Neural crest cell (in vitro differentiated cells): ENCODE measurements at regions not wholly inside any gene's neighbourhood (a gene's known extent, or its start where the extent isn't known, plus 50 kb on each side); places are given as distances from the start of the nearest gene placed in this dataset.

Experiments used
- DNase-seq: peaks from one replicate; pipeline ENCODE4 v3.0.0; 2021; ENCODE audit warnings: low read depth, mixed read lengths, low spot score
- H3K27ac Mint-ChIP-seq: one replicate; pipeline ENCODE4 v1.8.0; 2021; ENCODE audit warnings: mild to moderate bottlenecking, mixed read lengths; ENCODE audit not compliant: unreplicated experiment
- H3K27me3 Mint-ChIP-seq: 2 replicates; pipeline ENCODE4 v1.8.0; 2021; ENCODE audit warnings: low read depth, mild to moderate bottlenecking, mixed read lengths
- H3K36me3 Mint-ChIP-seq: 2 replicates; pipeline ENCODE4 v1.8.0; 2021; ENCODE audit warnings: low read depth, mild to moderate bottlenecking, mixed read lengths
- H3K4me1 Mint-ChIP-seq: 2 replicates; pipeline ENCODE4 v1.8.0; 2021; ENCODE audit warnings: mixed read lengths
- H3K4me3 Mint-ChIP-seq: one replicate; pipeline ENCODE4 v1.8.0; 2021; ENCODE audit warnings: mild to moderate bottlenecking, mixed read lengths
- H3K9me3 Mint-ChIP-seq: 2 replicates; pipeline ENCODE4 v1.8.0; 2021; ENCODE audit warnings: mixed read lengths
- TF ChIP-seq, protein P1 (sequence below): fragments of 200-600 bp; sonication (generic); conservative IDR thresholded peaks from 2 replicates; pipeline ENCODE4 v1.5.0; 2021; ENCODE audit warnings: antibody characterized with exemption, mild to moderate bottlenecking

- TF ChIP-seq, protein P1, sequence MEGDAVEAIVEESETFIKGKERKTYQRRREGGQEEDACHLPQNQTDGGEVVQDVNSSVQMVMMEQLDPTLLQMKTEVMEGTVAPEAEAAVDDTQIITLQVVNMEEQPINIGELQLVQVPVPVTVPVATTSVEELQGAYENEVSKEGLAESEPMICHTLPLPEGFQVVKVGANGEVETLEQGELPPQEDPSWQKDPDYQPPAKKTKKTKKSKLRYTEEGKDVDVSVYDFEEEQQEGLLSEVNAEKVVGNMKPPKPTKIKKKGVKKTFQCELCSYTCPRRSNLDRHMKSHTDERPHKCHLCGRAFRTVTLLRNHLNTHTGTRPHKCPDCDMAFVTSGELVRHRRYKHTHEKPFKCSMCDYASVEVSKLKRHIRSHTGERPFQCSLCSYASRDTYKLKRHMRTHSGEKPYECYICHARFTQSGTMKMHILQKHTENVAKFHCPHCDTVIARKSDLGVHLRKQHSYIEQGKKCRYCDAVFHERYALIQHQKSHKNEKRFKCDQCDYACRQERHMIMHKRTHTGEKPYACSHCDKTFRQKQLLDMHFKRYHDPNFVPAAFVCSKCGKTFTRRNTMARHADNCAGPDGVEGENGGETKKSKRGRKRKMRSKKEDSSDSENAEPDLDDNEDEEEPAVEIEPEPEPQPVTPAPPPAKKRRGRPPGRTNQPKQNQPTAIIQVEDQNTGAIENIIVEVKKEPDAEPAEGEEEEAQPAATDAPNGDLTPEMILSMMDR = no peak
Measured at GRCh38 chr20:16147916-16148315, 425.3 kb downstream of the KIF16B start.

DNA sequence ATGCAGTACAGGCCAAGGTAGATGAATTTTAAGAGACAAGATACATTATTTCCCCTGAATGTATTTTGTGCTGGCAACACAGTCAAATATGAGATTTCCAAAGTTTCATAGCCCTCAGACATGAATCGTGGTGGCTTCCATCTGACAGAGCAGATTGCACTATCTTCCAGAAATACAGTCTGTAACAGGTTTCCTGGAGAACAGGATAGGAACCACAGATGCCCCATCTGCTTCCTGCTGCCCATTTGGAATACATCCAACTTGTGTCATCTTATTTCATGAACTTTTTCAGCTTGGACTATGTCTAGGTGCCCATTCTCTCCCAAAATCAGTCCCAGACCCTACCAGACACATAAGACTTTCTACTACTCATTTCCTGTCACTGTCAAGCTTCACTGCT, 426.0 kb downstream of the KIF16B start:
- H3K4me1 Mint-ChIP-seq = no peaks in the 10 kb centered on the region
- DNase-seq = no peak
- TF ChIP-seq, protein P1 = no peak
- no peaks in the 10 kb centered on the region for H3K27me3 Mint-ChIP-seq
- peaks cover 9% of the 10 kb centered on the region for H3K9me3 Mint-ChIP-seq
- H3K4me3 Mint-ChIP-seq = no peak overlapping the region
- no peak overlapping the region for H3K27ac Mint-ChIP-seq
- peaks cover 5% of the 10 kb centered on the region for H3K36me3 Mint-ChIP-seq

More at GRCh38 chr20:16147916-16148315, 425.3 kb downstream of the KIF16B start:
- no peaks in the 10 kb centered on the region for H3K27me3 Mint-ChIP-seq
- no peak overlapping the region for H3K27ac Mint-ChIP-seq
- H3K9me3 Mint-ChIP-seq = peaks cover 10% of the 10 kb centered on the region
- no peak for DNase-seq
- H3K4me3 Mint-ChIP-seq = no peak overlapping the region
- peaks cover 5% of the 10 kb centered on the region for H3K36me3 Mint-ChIP-seq
- H3K4me1 Mint-ChIP-seq = no peaks in the 10 kb centered on the region

DNA sequence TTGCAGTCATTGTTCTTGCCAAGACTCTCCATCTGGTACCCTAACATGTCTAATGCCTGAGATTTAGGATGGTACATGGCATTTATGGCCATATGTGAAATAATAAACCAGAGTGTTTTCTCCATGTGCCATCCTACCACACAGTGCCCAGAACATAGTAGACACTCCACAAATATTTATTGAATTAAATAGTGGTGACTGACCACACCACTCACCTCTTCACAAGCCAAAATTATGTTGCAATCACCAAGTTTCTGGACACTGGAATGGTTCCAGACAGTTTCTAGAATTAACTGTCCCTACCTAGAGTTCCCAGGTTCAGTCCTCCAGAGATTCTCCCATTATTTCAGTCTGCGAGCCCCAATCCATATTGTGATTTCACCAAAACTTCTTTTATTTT, 427.3 kb downstream of the KIF16B start:
- no peaks in the 10 kb centered on the region for H3K27me3 Mint-ChIP-seq
- H3K27ac Mint-ChIP-seq = no peak overlapping the region
- TF ChIP-seq, protein P1 = no peak
- no peak for DNase-seq
- H3K9me3 Mint-ChIP-seq = peaks cover 12% of the 10 kb centered on the region
- H3K36me3 Mint-ChIP-seq = peaks cover 5% of the 10 kb centered on the region
- no peak overlapping the region for H3K4me3 Mint-ChIP-seq
- no peaks in the 10 kb centered on the region for H3K4me1 Mint-ChIP-seq

DNA sequence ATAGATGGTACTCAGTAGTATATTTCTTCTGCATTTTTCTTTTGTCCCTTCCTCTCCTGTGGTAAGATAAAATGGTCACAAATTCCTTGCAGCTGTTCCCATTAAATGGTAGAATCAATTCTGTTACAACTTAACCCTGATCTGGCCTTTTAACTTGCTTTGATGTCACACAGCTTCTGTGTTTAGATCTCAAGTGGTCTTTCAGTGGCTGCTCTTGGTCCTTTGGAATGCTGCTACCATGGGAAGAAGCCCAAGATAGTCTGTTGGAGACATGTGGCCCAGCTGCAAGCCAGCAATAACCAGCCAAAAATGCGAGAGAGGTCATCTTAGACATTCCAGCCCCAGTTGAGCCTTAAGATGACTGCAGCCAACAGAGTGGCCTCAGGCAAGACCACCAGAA, 429.7 kb downstream of the KIF16B start:
- Mint-ChIP-seq H3K36me3 (peaks cover 3% of the 10 kb centered on the region), H3K4me1 (no peaks in the 10 kb centered on the region), H3K27me3 (no peaks in the 10 kb centered on the region), H3K9me3 (peaks cover 12% of the 10 kb centered on the region), H3K27ac (no peak overlapping the region), H3K4me3 (no peak overlapping the region)
- DNase-seq = no peak
- TF ChIP-seq, protein P1 = no peak

DNA sequence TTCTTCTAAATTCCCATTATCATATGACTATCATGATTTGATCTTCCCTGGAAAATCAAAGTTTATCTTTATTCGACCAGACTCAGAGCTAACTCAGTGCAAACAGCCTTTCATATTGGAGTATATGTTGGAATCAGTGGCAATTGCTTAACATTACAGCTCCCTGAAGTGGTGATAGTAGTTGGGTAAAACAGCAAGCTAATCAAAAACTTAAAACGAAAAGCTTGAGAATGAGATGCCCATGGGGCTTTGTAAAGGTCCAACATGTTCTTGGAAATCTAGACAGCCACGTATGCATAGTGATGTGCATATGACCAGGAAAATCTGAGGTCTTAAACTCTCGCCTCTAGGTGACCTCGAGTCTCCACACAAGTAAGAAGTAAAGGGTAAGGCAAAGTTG, 437.6 kb downstream of the KIF16B start:
- no peak overlapping the region for H3K27ac Mint-ChIP-seq
- peaks cover 3% of the 10 kb centered on the region for H3K4me1 Mint-ChIP-seq
- no peaks in the 10 kb centered on the region for H3K27me3 Mint-ChIP-seq
- no peak overlapping the region for H3K4me3 Mint-ChIP-seq
- TF ChIP-seq, protein P1 = no peak
- no peak for DNase-seq
- H3K36me3 Mint-ChIP-seq = no peaks in the 10 kb centered on the region
- H3K9me3 Mint-ChIP-seq = peaks cover 4% of the 10 kb centered on the region
